ENCODE measurements at regions not wholly inside any gene's neighbourhood (a gene's known extent, or its start where the extent isn't known, plus 50 kb on each side); places are given as distances from the start of the nearest gene placed in this dataset.

GRCh38 chr14:44662250-44662891, 155.3 kb upstream of the FSCB start:
- TF ChIP-seq CTCF (conservative IDR thresholded peaks at IDR 0.05; ENCODE audit: low read depth, low read length) (no peak), SMC3 (IDR thresholded peaks at IDR 0.05; ENCODE audit: low read depth, low read length) (no peak)

All from IMR-90 (cell line).